Testis (tissue), 2 donors: ENCODE measurements at regions not wholly inside any gene's neighbourhood (a gene's known extent, or its start where the extent isn't known, plus 50 kb on each side); places are given as distances from the start of the nearest gene placed in this dataset.

Experiments
- DNase-seq: peaks from one replicate; pipeline ENCODE4 v3.0.0-alpha.2; 2019
- H3K27ac ChIP-seq, 2 donors: fragments of 200-600 bp; sonication (generic); one replicate each; pipeline ENCODE4 v1.5.1; 2019
- H3K27me3 ChIP-seq: fragments of 200-600 bp; sonication (generic); one replicate; pipeline ENCODE4 v1.5.1; 2019
- H3K36me3 ChIP-seq: fragments of 200-600 bp; sonication (generic); one replicate; pipeline ENCODE4 v1.5.1; 2017; ENCODE audit warnings: low read depth; ENCODE audit errors: missing control alignments
- H3K4me1 ChIP-seq: fragments of 200-600 bp; sonication (generic); one replicate; pipeline ENCODE4 v1.5.1; 2019
- H3K4me3 ChIP-seq, 2 donors: fragments of 200-600 bp; sonication (generic); one replicate each; pipeline ENCODE4 v1.5.1; 2017 to 2019
- H3K9me3 ChIP-seq: fragments of 200-600 bp; sonication (generic); one replicate; pipeline ENCODE4 v1.5.1; 2017
- POLR2A ChIP-seq: fragments of 450-650 bp; IDR thresholded peaks from one replicate; pipeline ENCODE4 v1.6.1; 2017; ENCODE audit warnings: antibody characterized with exemption, mild to moderate bottlenecking, moderate library complexity
- WGBS, 2 donors: methylation state at CpG; one replicate each; pipeline ENCODE4 v1.1.5; 2018; 5-methylcytosine and 5-hydroxymethylcytosine counted together
- intact Hi-C: fragments of 100-400 bp; cut with DNase I; formaldehyde crosslinking; loops from one replicate; pipeline ENCODE4 v1.15.1; 2023; ENCODE audit warnings: low total_unique reads
- TF ChIP-seq, protein P1 (sequence below), 3 experiments: fragments of 450-650 bp in 2 of 3; fragments of 200-600 bp in 1 of 3; sonication (generic) in 1 of 3; IDR thresholded peaks; one replicate each; pipeline ENCODE4 v1.5.1; 2016 to 2019; ENCODE audit warnings: antibody characterized with exemption in 3 of 3, mild to moderate bottlenecking in 2 of 3, moderate library complexity in 1 of 3

DNA sequence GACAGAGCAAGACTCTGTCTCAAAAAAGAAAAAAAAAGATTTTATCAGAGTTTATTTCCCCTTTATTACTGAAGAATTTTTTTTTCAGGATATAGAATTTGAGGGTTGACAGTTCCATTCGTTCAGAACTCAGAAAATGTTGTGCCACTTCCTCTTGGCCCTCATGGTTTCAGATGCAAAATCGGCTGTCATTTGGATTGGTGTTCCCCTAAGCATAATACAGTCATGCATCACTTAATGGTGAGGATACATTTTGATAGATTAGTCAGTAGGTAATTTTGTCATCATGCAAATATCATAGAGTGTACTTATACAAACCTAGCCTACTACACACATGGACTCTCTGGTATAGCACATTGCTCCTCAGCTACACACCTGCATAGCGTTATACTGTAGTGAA, 263.9 kb upstream of the RTL1 start:
- no peaks in the 10 kb centered on the region for H3K9me3 ChIP-seq
- H3K4me3 ChIP-seq: no peak overlapping the region
- no peak overlapping the region for H3K27ac ChIP-seq
- H3K27me3 ChIP-seq: no peaks in the 10 kb centered on the region
- no peak for DNase-seq
- 83 to 93% methylated on average over 3 of the region's 3 CpGs for WGBS, 2 donors
- no peaks in the 10 kb centered on the region for H3K36me3 ChIP-seq
- intact Hi-C loops: no loop called here
- no peak for TF ChIP-seq POLR2A
- TF ChIP-seq, protein P1, sequence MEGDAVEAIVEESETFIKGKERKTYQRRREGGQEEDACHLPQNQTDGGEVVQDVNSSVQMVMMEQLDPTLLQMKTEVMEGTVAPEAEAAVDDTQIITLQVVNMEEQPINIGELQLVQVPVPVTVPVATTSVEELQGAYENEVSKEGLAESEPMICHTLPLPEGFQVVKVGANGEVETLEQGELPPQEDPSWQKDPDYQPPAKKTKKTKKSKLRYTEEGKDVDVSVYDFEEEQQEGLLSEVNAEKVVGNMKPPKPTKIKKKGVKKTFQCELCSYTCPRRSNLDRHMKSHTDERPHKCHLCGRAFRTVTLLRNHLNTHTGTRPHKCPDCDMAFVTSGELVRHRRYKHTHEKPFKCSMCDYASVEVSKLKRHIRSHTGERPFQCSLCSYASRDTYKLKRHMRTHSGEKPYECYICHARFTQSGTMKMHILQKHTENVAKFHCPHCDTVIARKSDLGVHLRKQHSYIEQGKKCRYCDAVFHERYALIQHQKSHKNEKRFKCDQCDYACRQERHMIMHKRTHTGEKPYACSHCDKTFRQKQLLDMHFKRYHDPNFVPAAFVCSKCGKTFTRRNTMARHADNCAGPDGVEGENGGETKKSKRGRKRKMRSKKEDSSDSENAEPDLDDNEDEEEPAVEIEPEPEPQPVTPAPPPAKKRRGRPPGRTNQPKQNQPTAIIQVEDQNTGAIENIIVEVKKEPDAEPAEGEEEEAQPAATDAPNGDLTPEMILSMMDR (IDR thresholded peaks at IDR 0.05): no peak
- no peaks in the 10 kb centered on the region for H3K4me1 ChIP-seq

DNA sequence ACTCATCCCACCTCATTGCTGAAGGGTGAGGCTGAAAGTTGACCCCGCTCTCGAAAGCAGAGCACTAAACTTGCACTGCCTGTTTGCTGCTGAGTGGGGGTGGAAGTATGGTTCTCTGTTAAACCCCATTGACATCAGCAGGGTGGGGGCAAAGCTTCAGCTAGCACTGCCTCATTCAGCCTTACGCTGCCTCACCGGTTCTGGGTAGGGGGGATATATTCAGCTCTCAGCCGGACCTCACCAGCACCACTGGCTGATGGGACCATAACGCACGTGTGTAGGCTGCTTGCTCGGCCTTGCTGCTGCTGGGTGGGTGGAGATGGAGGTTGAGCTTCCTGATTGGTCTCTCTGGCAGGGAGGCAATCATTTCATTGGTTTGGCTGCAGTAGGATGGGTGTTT, 265.7 kb upstream of the RTL1 start:
- WGBS, 2 donors: 70 to 86% methylated on average over 7 to 8 of the region's 8 CpGs

DNA sequence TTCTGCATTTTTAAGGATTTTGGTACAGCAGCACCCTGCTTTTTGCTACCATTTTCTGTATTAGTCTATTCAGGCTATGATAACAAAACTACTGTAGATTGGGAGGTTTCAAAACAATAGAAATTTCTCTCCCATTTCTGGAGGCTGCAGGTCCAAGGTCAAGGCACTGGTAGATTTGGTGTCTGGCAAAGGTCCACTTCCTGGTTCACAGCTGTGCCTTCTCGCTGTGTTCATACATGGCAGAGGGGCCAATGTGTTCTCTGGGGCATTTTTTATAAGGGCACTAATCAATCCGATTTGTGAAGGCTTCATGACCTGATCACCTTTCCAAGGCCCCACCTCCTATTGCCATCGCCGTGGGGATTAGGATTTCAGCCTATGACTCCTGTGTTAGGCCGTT, 268.1 kb upstream of the RTL1 start:
- H3K27me3 ChIP-seq: no peaks in the 10 kb centered on the region
- no peaks in the 10 kb centered on the region for H3K4me1 ChIP-seq
- DNase-seq: no peak
- H3K36me3 ChIP-seq: no peaks in the 10 kb centered on the region
- 85 to 88% methylated on average over 5 of the region's 5 CpGs for WGBS, 2 donors
- H3K9me3 ChIP-seq: no peaks in the 10 kb centered on the region
- no peak overlapping the region for H3K4me3 ChIP-seq
- intact Hi-C loops: no loop called here
- no peak overlapping the region for H3K27ac ChIP-seq
- TF ChIP-seq, protein P1 (IDR thresholded peaks at IDR 0.05): no peak
- TF ChIP-seq POLR2A: no peak

More for the DNA sequence above, 265.7 kb upstream of the RTL1 start:
- Histone ChIP-seq H3K4me3 (no peak overlapping the region), H3K36me3 (no peaks in the 10 kb centered on the region), H3K9me3 (no peaks in the 10 kb centered on the region), H3K4me1 (no peaks in the 10 kb centered on the region), H3K27ac (no peak overlapping the region), H3K27me3 (no peaks in the 10 kb centered on the region)
- intact Hi-C loops: no loop called here
- DNase-seq: no peak
- TF ChIP-seq, protein P1 (IDR thresholded peaks at IDR 0.05): no peak
- TF ChIP-seq POLR2A: no peak

DNA sequence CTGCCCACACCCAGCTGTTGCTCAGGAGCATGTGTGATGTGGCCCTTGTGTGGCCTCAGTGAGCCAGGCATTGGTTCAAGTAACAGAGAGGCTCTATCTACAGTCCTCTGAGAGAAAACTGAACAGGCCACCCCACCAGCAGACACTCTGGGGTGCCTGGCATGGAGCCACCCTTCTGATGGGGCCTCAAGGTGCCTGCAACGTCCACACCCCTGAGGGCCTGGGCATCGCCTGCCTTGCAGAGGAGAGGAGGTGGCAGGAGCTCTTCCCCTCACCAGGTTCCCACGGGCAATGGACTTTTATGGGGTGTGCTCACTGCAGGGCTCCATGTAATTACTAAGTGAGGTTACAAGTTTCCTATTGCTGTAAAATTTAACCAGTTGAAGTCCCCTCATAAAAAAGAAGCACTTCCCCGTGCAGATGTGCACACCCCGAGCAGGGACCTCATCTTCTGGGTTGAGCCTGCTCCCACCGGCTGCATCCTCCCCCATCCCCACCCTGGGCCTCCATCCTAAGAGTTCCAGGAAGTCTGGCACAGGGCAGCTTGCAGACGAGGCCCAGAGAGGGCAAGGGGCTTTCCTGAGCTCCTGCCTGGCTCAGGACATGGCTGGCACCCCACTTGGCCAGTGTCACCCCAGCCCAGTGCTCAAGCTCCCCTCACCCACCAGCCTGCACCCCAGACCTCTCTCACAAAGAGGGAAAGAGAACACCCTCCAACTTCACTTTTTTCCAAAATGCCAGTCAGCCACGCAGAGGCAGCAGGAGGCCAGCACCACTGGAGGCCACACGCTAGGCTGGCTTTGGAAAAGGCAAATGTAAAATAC, 270.4 kb upstream of the RTL1 start:
- Histone ChIP-seq H3K36me3 (no peaks in the 10 kb centered on the region), H3K27me3 (no peaks in the 10 kb centered on the region), H3K9me3 (no peaks in the 10 kb centered on the region), H3K27ac (no peak overlapping the region), H3K4me3 (no peak overlapping the region), H3K4me1 (no peaks in the 10 kb centered on the region)
- intact Hi-C loops: no loop called here
- WGBS, 2 donors: 83 to 87% methylated on average over 5 to 9 of the region's 9 CpGs
- no peak for DNase-seq
- TF ChIP-seq, protein P1 (IDR thresholded peaks at IDR 0.05): no peak
- TF ChIP-seq POLR2A: no peak

DNA sequence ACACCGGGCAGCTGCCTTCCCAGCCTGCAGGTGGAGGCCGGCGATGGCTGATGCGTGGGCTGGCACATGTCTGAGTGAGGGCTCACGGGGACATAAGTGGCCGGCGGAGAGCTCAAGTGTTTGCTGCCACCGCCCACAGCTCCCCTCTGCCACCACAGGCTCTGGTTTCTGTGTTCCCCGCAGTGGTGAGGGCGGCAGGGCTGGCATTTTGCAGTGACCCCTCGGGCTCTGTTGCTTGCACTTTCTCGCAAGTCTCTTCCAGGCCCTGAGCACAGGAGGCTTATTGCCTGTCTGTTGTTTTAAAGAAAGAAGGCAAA, 271.0 kb upstream of the RTL1 start:
- intact Hi-C loops: no loop called here
- Histone ChIP-seq H3K9me3 (no peaks in the 10 kb centered on the region), H3K4me3 (no peak overlapping the region), H3K27me3 (no peaks in the 10 kb centered on the region), H3K27ac (no peak overlapping the region), H3K4me1 (no peaks in the 10 kb centered on the region), H3K36me3 (no peaks in the 10 kb centered on the region)
- DNase-seq: no peak
- WGBS, 2 donors: 86 to 92% methylated on average over 12 of the region's 12 CpGs
- no peak for TF ChIP-seq POLR2A
- TF ChIP-seq, protein P1 (IDR thresholded peaks at IDR 0.05): no peak
